GM21360 (cell line): ENCODE measurements at regions not wholly inside any gene's neighbourhood (a gene's known extent, or its start where the extent isn't known, plus 50 kb on each side); places are given as distances from the start of the nearest gene placed in this dataset.
A peak's percentile ranks its signal among the peaks of the same experiment; 100 is the strongest.
"Not testable (repeated sequence)": the region's sequence is repeated elsewhere in the genome, so short reads cannot be mapped to it uniquely, and the experiment has no call there.

Experiments
- ATAC-seq: cut with Tn5 transposase; IDR thresholded peaks from one replicate; pipeline ENCODE4 v1.9.1; 2021; ENCODE audit warnings: mild to moderate bottlenecking, moderate library complexity; ENCODE audit not compliant: unreplicated experiment

DNA sequence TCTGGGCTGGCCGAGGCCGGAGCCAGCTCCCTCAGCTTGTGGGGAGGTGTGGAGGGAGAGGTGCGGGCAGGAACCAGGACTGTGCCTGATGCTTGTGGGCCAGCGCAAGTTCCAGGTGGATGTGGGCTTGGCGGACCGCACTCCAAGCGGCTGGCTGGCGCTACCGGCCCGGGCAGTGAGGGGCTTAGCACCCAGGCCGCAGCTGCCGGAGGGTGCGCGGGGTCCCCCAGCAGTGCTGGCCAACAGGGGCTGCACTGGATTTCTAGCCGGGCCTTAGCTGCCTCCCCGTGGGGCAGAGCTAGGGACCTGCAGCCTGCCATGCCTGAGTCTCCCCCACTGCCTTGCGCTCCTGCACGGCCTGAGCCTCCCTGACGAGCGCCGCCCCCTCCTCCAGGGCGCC lies 242.8 kb downstream of the CCSER2 start:
- no peak for ATAC-seq

DNA sequence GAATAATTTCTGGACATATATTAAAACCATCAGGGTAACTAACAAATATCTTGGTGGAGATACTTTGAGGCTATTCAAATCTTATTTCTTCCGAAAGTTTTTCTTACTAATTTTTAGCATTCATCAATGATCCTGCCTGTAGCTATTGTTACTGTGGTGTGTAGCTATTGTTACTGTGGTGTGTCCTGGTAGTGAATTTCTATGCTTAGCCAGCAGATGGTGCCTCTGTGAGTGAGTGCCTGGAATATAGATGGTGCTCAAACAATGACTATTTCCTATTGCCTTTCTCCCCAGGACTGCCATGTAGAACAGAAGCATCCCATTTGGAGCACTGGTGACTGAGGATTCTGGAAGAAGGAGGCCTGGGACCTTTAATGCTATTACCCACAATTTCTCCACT lies 245.7 kb downstream of the CCSER2 start:
- ATAC-seq: no peak

- ATAC-seq: no peak
Measured at GRCh38 chr10:84581976-84582375, 253.6 kb downstream of the CCSER2 start.

- ATAC-seq: no peak
Measured at GRCh38 chr10:84583501-84583900, 255.1 kb downstream of the CCSER2 start.

GRCh38 chr10:84587789-84588188 lies 259.4 kb downstream of the CCSER2 start:
- no peak for ATAC-seq

DNA sequence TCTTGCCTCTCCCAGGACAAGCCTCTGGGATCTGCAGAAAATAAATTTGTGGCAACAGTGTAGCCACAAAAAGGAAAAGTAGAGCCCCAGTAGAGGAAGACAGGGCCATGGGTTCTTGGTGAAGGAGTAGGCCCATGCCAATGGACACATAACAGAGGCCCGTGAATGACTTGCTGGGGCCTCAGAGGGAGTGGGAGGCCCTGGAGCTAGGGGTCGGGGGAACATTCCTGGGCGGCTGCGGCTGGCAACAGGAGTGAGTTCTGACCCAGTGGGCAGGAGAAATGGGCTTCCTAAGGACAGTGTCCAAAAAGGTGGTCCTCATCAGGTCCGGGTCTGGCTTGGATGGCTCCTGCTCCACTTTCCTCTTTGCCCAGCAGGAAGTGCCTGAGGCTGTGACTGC lies 260.0 kb downstream of the CCSER2 start:
- ATAC-seq: no peak

DNA sequence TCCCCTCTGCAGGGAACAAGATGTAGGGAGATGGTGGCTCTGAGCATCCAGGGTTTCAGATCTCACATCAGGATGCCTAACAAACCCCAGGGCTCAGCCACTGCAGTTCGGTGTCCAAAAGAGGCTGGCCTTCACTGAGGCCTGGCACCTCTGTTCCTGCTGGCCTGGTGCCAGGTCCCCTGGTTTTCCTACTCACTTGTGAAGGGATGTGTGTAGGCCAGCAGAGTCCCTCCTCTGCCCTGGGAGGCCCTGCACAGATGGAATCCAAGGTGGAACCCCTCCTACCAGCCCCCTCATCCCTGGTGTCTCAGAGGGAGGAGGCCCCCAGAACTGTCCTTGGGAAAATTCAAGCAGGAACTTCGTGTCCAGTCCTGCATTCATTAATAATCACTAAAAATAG lies 260.6 kb downstream of the CCSER2 start:
- no peak for ATAC-seq

DNA sequence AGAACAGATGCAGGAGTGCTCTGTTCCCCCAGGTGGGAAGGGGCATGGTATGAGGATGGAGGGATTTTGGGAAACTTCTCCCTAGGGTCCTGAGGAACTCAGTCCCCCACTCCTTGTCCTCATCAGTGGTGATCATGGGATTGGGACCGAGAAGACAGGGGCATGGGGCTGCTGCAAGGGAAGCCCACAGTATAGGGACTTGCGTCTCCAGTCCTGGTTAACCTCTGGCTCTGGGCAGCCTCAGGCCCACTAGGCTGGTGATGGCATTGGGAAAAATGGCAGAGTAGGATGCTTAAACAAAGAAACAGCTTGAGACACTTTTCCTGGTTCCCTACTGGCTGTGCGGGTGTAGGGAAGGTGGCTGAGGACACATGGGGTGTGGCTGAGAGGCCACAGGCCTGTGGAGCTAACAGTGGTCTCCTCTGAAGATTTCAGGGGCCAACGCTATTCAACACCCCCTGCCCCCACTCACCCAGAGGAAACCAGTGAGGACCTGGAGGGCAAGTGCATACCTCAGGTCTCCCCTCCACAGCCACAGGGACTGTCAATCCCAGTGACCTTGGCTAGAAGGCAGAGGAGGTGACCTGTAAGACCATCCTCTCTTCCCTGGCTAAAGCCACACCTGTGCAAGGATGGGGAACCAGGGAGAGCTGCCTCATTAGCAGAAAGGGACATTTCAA lies 261.3 kb downstream of the CCSER2 start:
- no peak for ATAC-seq

DNA sequence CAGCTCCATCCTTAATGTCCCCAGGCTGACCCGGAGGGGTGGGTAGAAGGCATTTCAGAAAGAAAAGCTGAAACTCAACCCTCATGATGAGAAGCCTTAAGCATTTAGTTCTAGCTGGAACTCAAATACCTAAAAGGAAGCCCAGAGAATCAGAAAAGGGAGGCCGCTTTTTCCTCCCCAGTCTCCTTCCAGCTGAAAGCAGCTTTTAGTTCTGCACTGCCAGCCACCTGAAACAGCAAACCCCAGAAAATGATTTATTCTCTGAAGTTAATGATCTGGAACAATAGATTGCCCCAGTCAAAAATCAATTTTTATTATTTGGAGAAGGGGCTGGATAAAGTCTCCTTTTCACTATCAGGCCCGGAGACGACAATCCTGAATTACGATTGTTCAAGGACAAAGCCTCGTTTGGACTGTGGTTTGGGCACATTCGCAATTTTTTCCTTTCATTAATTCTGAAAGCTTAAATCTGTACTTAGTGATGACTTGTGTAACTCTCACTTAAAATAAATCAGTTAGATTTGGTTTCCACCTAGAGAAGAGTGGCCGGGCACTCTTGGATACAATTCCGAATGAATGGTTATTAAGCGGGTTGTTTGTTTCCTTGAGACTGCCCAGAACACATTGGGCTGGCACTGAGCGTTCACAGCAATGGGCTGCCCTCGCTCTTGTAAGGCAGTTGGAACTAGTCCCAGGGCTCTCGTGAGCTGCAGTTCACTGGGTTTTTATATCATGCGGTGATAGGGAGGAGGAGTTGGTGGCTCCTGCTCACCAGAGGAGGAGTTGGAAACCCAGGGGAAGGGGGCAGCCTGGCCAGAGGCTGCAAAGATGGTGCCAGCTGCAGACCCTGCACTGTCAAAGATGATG lies 262.2 kb downstream of the CCSER2 start:
- ATAC-seq: no peak

GRCh38 chr10:84593506-84593905 lies 265.1 kb downstream of the CCSER2 start:
- ATAC-seq: no peak

DNA sequence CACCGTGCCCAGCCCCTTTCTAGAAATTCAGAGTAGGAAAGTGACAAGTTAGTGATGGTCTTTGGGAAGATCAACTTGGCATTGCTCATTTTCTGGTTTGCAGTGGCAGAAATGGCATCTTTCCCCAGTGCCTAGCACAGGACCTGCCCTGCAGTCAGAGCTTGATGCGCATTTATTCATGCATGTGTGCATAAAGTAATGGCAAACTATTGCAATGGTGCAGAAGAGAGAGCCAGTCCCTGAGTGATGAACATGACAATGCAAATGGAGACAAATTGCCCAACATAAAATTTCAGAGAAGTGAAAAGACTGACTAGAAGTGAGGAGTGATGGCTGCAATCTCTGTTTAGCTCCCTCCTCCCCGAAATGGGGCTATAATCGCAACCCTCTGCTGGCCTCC lies 268.2 kb downstream of the CCSER2 start:
- no peak for ATAC-seq

- ATAC-seq: no peak
Measured at GRCh38 chr10:84599254-84599653, 270.9 kb downstream of the CCSER2 start.

- ATAC-seq: no peak
Measured at GRCh38 chr10:84600947-84601346, 272.6 kb downstream of the CCSER2 start.

- not testable (repeated sequence) for ATAC-seq
Measured at GRCh38 chr10:84602543-84602942, 274.2 kb downstream of the CCSER2 start.

DNA sequence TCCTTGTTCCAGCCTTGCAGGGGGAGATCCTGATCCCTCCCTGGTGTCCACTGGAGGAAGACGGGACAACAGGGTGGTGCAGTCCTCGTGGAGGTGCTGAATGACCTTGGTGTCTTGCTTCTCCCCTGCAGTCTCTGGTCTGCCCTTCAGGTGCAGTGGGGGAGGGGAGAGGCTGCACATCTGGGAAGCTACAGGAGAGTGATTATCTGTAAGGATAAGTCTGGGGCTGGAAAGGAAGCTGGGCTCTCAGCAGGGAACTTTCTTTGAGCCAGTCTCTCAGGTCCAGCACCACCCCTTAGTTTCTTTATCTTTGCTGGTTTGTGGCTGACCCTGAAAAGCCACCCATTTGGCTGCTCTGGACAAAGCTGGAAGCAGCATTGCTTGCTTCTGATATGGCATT lies 275.6 kb downstream of the CCSER2 start:
- no peak for ATAC-seq

DNA sequence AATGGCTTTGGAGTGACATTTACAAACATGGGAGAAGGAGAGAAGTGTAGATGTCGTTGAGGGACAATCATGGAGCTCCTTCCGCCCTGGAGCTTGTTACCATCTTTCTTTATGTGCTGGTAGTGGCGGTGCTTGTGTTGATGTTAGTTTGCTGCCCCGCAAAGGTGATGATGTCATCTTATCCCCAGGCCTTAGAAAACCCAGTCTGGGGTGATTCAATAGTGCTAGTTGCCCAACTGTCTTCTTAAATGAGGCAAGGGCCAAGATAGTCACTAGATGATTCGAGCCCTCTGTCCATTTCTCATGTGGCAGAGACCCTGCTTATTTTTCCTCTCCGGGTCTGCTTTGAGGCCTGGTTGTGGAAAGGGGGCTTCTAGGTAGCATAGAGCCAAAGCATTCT lies 277.4 kb downstream of the CCSER2 start:
- ATAC-seq: no peak

DNA sequence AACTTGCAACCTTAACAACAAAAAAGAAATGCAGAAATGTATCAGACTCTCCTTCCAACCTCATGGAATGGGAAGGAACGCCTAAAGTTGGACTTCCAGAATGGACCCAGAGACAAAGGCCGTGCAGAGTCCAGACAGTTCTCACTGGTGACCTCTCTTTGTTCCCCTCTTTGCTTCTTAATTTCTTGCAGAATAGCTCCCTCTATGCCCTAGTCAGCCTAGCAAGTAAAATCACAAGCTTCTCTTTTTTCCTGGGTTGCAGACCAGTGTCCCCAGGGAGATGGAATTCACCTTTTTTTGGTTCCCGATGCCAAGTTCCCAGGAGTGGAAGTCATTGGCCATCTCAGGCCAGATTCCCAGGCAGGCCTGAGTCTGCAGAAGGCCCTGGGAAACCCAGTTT lies 278.0 kb downstream of the CCSER2 start:
- ATAC-seq: no peak

GRCh38 chr10:84607044-84607443 lies 278.7 kb downstream of the CCSER2 start:
- no peak for ATAC-seq

- ATAC-seq: no peak
Measured at GRCh38 chr10:84607523-84607922, 279.1 kb downstream of the CCSER2 start.

- peak; percentile 86 for ATAC-seq
Measured at GRCh38 chr10:84608126-84608525, 279.7 kb downstream of the CCSER2 start.

DNA sequence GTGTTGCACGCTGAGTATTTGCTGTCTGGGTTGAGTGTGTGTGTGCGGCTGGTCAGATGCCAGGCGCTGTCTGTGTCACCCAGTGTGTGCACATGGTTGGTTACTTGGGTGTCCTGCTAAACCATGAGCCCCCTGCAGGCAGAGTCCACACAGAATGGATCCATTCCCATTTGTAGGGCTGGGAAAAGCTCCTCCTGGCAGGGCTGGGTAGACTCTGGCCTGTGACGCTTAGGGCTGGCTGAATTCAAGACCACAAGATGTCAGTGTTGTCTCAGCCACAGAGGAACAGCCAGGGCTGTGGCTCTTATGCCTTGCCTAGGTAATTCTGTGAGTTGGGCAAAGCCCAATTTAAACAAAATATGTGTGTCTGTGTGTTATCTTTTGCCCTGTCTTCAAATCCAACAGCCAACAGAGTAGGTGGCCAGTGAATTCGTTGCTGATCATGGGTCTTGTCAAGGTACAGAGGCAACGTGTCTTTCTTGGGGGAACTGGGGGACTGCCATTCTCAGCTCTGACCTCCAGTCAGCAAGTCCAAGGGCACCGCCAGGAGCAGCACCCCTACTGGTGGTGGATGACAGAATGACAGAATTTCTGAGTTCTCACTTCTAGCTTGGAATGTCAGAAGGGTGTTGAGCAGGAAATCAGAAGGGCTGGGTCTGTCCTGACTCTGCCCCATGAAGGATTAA lies 285.1 kb downstream of the CCSER2 start:
- peak; percentile 69 for ATAC-seq
